ENCODE measurements at regions not wholly inside any gene's neighbourhood (a gene's known extent, or its start where the extent isn't known, plus 50 kb on each side); places are given as distances from the start of the nearest gene placed in this dataset.

- no peak for TF ChIP-seq CTCF (IDR thresholded peaks at IDR 0.05; ENCODE audit: low read depth, low read length)
- no peak overlapping the region for H3K4me3 ChIP-seq (replicated peaks in 1 of 2; ENCODE audit: low read depth in 2 of 2, low read length in 2 of 2)
- no peak for DNase-seq (ENCODE audit: low read depth in 2 of 2)
Observed at GRCh38 chr16:59997706-59998105, 1263.6 kb upstream of the GOT2 start.

- no peak overlapping the region for H3K4me3 ChIP-seq (replicated peaks in 1 of 2; ENCODE audit: low read depth in 2 of 2, low read length in 2 of 2)
- no peak for TF ChIP-seq CTCF (IDR thresholded peaks at IDR 0.05; ENCODE audit: low read depth, low read length)
- no peak for DNase-seq (ENCODE audit: low read depth in 2 of 2)
Observed at GRCh38 chr16:59993101-59993500, 1259.0 kb upstream of the GOT2 start.

GRCh38 chr16:59991171-59991570 lies 1257.1 kb upstream of the GOT2 start:
- no peak for TF ChIP-seq CTCF (IDR thresholded peaks at IDR 0.05; ENCODE audit: low read depth, low read length)
- DNase-seq (ENCODE audit: low read depth in 2 of 2), result no peak
- H3K4me3 ChIP-seq (replicated peaks in 1 of 2; ENCODE audit: low read depth in 2 of 2, low read length in 2 of 2), result no peak overlapping the region

GRCh38 chr16:59988591-59988990 lies 1254.5 kb upstream of the GOT2 start:
- no peak for TF ChIP-seq CTCF (IDR thresholded peaks at IDR 0.05; ENCODE audit: low read depth, low read length)
- DNase-seq (ENCODE audit: low read depth in 2 of 2), result no peak
- H3K4me3 ChIP-seq (replicated peaks in 1 of 2; ENCODE audit: low read depth in 2 of 2, low read length in 2 of 2), result no peak overlapping the region

GRCh38 chr16:59975953-59976352 lies 1241.8 kb upstream of the GOT2 start:
- TF ChIP-seq CTCF (IDR thresholded peaks at IDR 0.05; ENCODE audit: low read depth, low read length), result no peak
- no peak overlapping the region for H3K4me3 ChIP-seq (replicated peaks in 1 of 2; ENCODE audit: low read depth in 2 of 2, low read length in 2 of 2)
- DNase-seq (ENCODE audit: low read depth in 2 of 2), result no peak

- H3K4me3 ChIP-seq (replicated peaks in 1 of 2; ENCODE audit: low read depth in 2 of 2, low read length in 2 of 2), result no peak overlapping the region
- no peak for TF ChIP-seq CTCF (IDR thresholded peaks at IDR 0.05; ENCODE audit: low read depth, low read length)
- no peak for DNase-seq (ENCODE audit: low read depth in 2 of 2)
Observed at GRCh38 chr16:59973966-59974365, 1239.8 kb upstream of the GOT2 start.

GRCh38 chr16:59971264-59971663 lies 1237.1 kb upstream of the GOT2 start:
- H3K4me3 ChIP-seq (replicated peaks in 1 of 2; ENCODE audit: low read depth in 2 of 2, low read length in 2 of 2), result no peak overlapping the region
- DNase-seq (ENCODE audit: low read depth in 2 of 2), result no peak
- no peak for TF ChIP-seq CTCF (IDR thresholded peaks at IDR 0.05; ENCODE audit: low read depth, low read length)
